ENCODE measurements at regions not wholly inside any gene's neighbourhood (a gene's known extent, or its start where the extent isn't known, plus 50 kb on each side); places are given as distances from the start of the nearest gene placed in this dataset.

GRCh38 chr13:32910530-32910929 is 105.7 kb upstream of the KL start:
- no peak for TF ChIP-seq CTCF (IDR thresholded peaks at IDR 0.05; ENCODE audit: low read depth, low read length)
- H3K4me1 ChIP-seq (ENCODE audit: low read depth): no peaks in the 10 kb centered on the region
- H3K27ac ChIP-seq: no peak overlapping the region
- DNase-seq (ENCODE audit: low read depth in 1 of 2, low spot score in 1 of 2): no peak
- H3K9me3 ChIP-seq (ENCODE audit: low read depth): no peaks in the 10 kb centered on the region
- H3K36me3 ChIP-seq: no peaks in the 10 kb centered on the region
- no peaks in the 10 kb centered on the region for H3K27me3 ChIP-seq
- H3K4me3 ChIP-seq: no peak overlapping the region

GRCh38 chr13:32911506-32911905 is 104.7 kb upstream of the KL start:
- no peaks in the 10 kb centered on the region for H3K27me3 ChIP-seq
- H3K9me3 ChIP-seq (ENCODE audit: low read depth): no peaks in the 10 kb centered on the region
- TF ChIP-seq CTCF (IDR thresholded peaks at IDR 0.05; ENCODE audit: low read depth, low read length): peak; percentile 52
- no peaks in the 10 kb centered on the region for H3K36me3 ChIP-seq
- no peaks in the 10 kb centered on the region for H3K4me1 ChIP-seq (ENCODE audit: low read depth)
- no peak overlapping the region for H3K4me3 ChIP-seq
- no peak overlapping the region for H3K27ac ChIP-seq
- peak; percentile 14 to 57 for DNase-seq (ENCODE audit: low read depth in 1 of 2, low spot score in 1 of 2)

GRCh38 chr13:32914686-32915085 is 101.5 kb upstream of the KL start:
- no peaks in the 10 kb centered on the region for H3K4me1 ChIP-seq (ENCODE audit: low read depth)
- H3K4me3 ChIP-seq: no peak overlapping the region
- no peaks in the 10 kb centered on the region for H3K27me3 ChIP-seq
- H3K27ac ChIP-seq: no peak overlapping the region
- no peaks in the 10 kb centered on the region for H3K36me3 ChIP-seq
- no peak for DNase-seq (ENCODE audit: low read depth in 1 of 2, low spot score in 1 of 2)
- TF ChIP-seq CTCF (IDR thresholded peaks at IDR 0.05; ENCODE audit: low read depth, low read length): no peak
- no peaks in the 10 kb centered on the region for H3K9me3 ChIP-seq (ENCODE audit: low read depth)

- no peak for TF ChIP-seq CTCF (IDR thresholded peaks at IDR 0.05; ENCODE audit: low read depth, low read length)
- H3K27me3 ChIP-seq: no peaks in the 10 kb centered on the region
Measured at GRCh38 chr13:32917504-32917903, 98.7 kb upstream of the KL start.

GRCh38 chr13:32923725-32924124 is 92.5 kb upstream of the KL start:
- H3K27ac ChIP-seq: no peak overlapping the region
- H3K36me3 ChIP-seq: no peaks in the 10 kb centered on the region
- no peaks in the 10 kb centered on the region for H3K9me3 ChIP-seq (ENCODE audit: low read depth)

More at GRCh38 chr13:32917504-32917903, 98.7 kb upstream of the KL start:
- DNase-seq (ENCODE audit: low read depth in 1 of 2, low spot score in 1 of 2): no peak
- no peaks in the 10 kb centered on the region for H3K9me3 ChIP-seq (ENCODE audit: low read depth)
- no peaks in the 10 kb centered on the region for H3K4me1 ChIP-seq (ENCODE audit: low read depth)
- H3K27ac ChIP-seq: no peak overlapping the region
- H3K36me3 ChIP-seq: no peaks in the 10 kb centered on the region
- H3K4me3 ChIP-seq: no peak overlapping the region

More at GRCh38 chr13:32923725-32924124, 92.5 kb upstream of the KL start:
- DNase-seq (ENCODE audit: low read depth in 1 of 2, low spot score in 1 of 2): no peak
- Histone ChIP-seq H3K4me3 (no peak overlapping the region), H3K4me1 (ENCODE audit: low read depth) (no peaks in the 10 kb centered on the region), H3K27me3 (no peaks in the 10 kb centered on the region)
- no peak for TF ChIP-seq CTCF (IDR thresholded peaks at IDR 0.05; ENCODE audit: low read depth, low read length)

Data from cardiac muscle cell (in vitro differentiated cells and primary cell).